ENCODE measurements at regions not wholly inside any gene's neighbourhood (a gene's known extent, or its start where the extent isn't known, plus 50 kb on each side); places are given as distances from the start of the nearest gene placed in this dataset.

DNA sequence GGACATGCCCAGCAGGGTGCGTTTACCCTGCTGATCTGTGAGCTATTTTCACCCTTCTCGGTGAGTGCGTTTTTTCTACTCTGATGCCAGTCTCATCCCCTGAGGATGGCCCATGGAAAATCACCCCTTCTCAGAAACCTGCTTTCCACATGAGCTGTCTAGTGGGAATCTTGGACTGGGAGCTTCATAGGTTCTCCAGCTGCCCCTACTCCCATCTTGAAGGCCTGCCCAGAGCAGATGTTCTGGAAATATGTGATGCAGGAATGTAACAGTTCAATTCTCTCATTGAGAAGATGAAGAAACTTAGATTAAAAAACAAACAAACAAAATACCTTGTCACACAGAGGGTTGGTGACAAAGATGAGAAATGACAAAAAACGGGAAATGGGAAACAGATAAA, 146.9 kb upstream of the RAB11FIP2 start:
- DNase-seq (ENCODE audit: extremely low read depth, low read depth, low spot score), result no peak

DNA sequence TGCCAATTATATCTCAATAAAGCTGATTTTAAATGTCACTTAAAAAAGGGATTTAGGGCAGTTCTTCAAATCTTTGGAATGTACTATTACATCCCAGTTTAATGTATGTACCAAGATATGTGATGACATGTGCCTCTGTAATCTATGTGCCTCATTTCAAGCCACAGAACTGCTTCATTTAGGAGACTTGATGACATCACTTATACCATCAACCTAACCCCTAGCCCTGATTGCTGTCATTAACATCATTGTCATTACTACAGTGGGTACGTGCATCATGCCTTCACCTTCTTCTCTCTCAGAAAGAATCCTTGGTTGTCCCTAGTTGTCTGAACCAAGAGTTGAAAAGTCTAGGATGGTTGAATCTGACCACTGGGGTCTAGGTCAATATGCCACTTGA, 134.3 kb upstream of the RAB11FIP2 start:
- no peak for DNase-seq (ENCODE audit: extremely low read depth, low read depth, low spot score)

DNA sequence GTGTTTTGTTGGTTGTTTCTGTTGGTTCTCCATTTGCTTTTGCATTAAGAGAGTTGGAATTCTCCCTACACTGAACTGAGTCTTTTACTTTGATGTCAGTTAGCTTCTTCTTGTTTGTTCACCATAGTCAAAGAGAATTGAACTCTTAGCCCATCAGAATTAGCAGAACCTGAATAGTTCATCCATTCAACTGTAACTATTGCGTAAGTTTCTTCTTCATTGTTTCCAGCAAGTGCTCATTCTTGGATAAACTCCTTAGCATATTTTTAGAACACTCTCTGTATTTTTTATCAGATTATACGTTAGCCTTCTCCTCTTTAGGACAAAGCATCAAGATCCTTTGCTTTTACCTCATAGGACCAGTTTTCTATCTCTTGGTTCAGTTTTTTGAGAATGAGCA, 128.4 kb upstream of the RAB11FIP2 start:
- no peak for DNase-seq (ENCODE audit: extremely low read depth, low read depth, low spot score)

DNA sequence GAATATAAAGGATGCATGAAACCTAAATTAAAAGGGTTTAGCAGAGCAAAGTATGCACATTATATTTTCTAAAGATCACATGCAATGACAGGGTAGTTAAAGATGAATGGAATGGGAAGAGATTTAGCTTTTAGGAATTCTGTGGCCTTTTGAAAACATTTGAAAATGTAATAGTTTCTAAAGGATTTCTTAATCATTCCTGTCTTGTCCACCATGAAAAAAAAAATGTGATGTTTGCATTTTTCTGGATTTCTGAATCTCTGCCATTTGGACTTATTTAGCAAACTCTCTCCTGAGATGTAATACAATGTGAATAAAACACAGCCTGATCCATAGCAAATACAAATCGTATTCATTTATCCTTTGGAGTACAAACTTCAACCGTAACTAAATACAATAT, 126.6 kb upstream of the RAB11FIP2 start:
- no peak for DNase-seq (ENCODE audit: extremely low read depth, low read depth, low spot score)

DNA sequence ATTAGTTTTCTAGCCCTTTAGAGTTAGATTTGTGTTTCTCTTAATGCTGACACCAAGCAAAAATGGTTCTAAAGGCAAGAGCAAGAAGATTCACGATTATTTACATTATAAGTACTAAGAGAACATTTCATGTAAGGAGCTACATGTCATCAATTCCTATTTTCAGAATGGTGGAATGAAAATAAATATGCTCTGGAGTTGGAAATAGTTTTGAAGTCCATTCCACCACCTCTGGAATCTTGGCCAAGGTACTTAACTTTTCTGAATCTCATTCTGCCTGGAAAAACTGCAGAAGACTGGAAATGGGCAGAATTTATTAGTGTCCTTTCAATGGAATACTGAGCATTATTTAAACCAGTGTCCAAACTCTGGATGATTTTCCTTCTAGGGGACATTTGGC, 125.1 kb upstream of the RAB11FIP2 start:
- no peak for DNase-seq (ENCODE audit: extremely low read depth, low read depth, low spot score)

DNA sequence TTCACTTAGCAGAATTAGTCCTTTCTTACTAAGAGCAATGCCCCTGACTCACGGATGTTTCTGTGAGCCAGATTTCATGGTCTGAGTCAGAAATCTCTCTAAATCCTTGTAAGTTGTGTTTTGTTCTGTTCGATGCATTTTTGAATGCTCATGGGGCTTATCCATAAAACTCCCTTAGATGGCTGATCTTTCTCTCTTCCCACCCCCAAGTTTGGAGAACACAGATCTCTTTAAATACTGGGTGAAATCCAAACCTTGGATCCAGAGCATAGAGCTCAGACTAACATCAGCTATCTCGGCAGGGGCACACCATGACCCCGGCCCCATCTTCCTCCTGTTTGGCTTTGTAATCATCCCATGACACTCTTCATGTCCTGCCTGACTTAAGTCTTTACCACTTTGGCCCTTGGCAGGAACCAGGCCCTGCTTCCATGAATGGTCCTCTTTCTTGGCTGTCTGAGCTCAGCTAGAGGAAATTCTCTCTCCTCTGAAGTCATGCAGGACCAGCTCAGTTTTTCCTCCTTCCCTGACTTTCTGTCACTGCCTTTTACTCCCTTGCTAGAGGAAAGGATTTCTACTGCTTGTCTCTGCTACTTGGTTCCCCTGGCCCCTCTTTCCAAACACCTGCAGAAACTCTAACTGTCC, 120.4 kb upstream of the RAB11FIP2 start:
- no peak for DNase-seq (ENCODE audit: extremely low read depth, low read depth, low spot score)

DNA sequence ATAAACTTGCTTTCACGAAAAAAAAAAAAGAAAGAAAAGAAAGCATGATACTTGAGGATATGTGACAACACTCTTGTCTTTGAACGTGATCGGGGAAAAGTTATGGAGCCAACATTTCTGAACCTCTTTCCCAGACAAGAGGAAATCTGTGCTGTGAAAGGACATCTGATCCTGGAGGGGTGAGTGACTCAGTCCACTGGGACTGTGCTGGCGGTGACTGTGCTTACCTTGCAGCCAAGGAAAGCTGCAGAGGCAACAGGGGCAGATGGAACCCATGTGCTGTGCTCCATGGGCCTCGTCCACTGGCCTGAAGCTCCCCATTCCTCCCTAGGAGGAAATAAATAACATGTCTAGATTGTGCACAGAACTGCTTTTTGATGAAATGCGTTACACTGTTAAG, 116.5 kb upstream of the RAB11FIP2 start:
- no peak for DNase-seq (ENCODE audit: extremely low read depth, low read depth, low spot score)

DNA sequence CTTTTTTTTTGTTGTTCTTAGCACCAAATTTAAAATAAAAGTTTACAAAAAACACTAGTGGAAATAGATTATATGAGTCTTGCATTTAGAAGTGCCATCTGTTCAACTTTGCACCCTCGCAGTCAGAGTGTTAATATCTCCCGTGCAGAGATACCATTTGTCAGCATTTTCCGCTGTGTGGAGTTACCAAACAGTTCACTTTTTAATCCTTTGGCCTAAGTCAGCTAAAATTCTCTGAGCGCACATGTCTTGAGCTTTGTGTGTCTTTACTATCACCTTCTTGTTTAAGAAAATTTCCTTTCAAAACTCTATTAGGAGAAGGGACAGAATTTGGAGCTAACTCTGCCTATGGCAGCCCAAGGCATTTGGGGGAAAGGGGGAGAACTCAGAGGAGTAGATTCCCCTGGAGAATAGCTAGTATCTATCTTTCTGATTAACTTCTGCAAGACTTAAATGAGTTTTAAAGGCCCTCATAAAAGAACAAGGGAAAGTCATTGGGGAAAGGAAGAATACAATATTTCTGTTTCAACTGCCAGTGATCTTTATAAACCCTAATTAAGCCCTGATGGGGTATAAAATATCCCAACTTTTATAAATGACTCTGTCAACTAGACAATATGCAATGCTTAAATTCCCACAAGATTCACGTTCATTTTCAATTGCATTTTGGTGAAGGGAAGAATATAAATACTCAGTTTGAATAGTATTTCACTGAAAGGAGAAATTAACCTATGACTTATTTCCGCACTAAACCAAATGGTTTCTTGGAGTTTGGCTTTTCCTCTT, 114.9 kb upstream of the RAB11FIP2 start:
- DNase-seq (ENCODE audit: extremely low read depth, low read depth, low spot score), result no peak

DNA sequence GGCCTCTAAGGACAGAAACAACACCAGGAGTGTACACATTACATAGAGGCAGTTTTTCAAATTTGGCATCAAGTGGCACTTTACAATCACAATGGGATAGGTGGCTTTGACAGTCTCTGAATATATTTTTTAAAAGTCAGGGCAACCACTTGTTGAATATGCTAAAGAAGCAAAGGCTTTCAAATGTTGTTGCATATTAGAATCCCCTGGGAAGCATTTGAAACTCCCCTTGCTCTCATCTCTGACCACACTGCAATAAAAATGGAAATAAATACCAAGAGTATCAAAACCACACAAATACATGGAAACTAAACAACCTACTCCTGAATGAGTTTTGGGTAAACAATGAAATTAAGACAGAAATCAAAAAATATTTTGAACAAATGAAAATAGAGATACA, 106.5 kb upstream of the RAB11FIP2 start:
- no peak for DNase-seq (ENCODE audit: extremely low read depth, low read depth, low spot score)

DNA sequence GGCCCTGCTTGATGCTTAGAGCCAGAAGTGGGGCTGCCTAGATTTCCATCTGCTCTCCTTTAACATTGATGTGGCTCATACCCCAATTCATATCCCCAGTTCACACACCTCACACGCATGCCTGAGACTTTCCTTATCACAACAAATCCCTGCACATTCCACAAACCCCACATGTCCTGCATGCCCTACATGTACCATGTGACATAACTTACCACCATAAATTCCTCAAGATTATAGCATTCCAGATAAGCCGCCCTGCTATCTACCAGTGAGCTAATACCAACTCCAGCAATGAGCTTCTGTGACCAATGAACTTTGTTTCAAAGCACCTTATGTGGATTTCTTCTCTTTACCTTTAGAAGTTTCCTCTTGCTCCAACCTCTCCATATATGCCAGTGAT, 104.7 kb upstream of the RAB11FIP2 start:
- no peak for DNase-seq (ENCODE audit: extremely low read depth, low read depth, low spot score)

DNA sequence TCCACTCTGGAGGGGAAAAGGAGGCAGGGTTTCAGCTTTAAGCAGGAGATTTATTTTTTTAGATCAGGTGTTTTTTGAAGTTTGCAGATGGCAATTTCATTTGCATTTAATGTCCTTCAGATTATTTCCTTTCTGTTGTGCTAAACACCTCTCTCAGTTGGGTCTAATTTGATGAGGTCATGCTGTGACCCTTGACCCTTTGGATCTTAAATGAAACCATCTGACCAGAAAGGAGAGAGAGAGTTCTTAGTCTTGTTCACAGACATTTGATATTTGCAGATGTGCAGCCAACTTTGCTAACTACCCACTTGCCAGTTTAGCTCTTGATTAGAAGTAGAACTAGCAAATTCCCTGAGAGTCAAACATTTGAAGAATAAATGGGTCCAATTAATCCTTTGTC, 101.5 kb upstream of the RAB11FIP2 start:
- DNase-seq (ENCODE audit: extremely low read depth, low read depth, low spot score), result no peak

DNA sequence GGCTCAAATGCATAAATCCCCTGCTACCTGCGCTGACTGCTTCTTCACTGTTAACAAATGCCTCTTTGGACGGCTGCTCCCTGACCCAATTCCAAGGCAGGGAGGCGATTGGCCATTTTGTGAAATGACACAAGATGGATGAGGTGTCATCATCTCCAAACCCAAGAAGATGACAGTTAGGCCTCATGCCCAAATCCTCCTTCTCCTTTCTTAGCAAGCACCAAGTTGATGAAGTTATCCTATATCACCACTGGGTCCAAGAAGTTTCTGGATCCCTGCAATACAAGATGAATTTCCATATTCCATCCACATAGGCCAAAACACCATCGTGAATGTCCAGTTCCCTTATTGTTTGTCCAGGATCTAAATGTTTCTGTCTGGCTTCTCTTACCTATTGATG, 98.5 kb upstream of the RAB11FIP2 start:
- DNase-seq (ENCODE audit: extremely low read depth, low read depth, low spot score), result no peak

DNA sequence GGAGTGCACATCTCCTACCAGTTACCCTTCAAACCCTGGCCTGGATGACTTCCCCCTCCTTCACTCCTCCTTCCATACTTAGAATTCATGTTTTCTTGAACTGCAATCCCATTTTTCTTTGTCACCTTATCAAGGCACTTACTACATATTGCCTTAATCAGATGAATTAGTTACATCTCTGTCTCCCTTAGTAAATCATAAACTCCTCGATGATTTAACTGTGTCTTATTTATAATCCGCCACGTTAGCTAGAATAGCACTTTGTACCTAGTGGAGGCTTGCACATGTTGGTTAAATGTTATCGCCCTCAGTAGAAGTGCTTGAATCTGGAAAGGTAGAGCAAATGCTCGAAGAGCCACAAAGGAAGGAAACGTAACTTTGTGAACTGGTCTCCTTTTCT, 94.7 kb upstream of the RAB11FIP2 start:
- DNase-seq (ENCODE audit: extremely low read depth, low read depth, low spot score), result no peak

DNA sequence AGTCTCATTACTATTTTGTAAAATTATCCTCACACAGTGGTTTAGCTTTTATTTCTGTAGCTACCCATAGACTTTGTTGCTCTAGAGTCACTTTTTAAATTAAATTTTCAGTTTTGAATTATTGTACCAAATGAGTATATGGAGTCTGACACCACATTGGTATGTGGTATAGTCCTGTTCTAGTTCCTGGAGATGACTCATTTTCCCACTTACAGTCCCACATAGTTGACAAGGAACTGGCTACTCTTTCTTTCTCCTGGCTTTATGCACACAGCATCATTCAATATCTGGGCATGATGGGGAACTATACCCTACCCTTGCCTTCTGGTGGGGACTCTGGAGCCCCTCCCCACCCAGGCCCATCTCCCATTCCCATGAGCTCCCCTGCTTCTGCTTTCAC, 92.6 kb upstream of the RAB11FIP2 start:
- DNase-seq (ENCODE audit: extremely low read depth, low read depth, low spot score), result no peak

DNA sequence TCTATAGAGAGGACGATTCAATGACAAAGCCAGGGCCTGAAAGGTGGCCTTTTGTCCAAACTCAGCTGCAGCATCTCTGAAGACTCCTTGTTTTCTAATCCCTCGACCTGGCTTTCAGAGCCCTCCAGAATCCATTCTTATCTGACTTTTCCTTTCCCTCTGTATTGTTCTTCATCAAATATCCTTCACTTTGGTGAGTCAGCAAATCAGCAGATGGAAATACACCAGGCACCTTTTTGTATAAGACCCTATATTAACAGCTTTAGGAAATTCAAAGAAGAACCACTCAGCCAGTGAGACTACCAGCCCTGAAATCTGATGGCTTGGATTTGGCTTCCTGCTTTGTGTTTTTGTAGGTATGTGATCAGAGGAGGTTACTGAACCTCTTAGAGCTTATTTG, 81.9 kb upstream of the RAB11FIP2 start:
- no peak for DNase-seq (ENCODE audit: extremely low read depth, low read depth, low spot score)

DNA sequence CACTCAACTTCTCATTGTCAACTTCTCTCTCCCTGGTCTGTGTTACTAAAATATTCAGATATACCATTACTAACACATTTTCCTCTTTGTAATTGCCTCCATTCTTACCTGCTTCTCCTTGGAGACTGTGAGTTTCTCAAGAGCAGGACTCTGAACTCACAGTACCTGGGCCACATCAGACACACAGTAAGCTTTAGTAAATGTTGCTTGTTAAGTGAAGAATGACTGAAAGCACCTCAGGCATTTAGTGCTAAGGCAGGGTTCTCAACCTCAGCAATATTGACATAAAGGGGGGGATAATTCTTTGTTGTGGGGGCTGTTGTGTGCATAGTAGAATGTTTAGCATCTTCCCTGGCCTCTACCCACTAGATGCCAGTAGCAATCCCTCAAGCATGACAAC, 72.0 kb upstream of the RAB11FIP2 start:
- no peak for DNase-seq (ENCODE audit: extremely low read depth, low read depth, low spot score)

DNA sequence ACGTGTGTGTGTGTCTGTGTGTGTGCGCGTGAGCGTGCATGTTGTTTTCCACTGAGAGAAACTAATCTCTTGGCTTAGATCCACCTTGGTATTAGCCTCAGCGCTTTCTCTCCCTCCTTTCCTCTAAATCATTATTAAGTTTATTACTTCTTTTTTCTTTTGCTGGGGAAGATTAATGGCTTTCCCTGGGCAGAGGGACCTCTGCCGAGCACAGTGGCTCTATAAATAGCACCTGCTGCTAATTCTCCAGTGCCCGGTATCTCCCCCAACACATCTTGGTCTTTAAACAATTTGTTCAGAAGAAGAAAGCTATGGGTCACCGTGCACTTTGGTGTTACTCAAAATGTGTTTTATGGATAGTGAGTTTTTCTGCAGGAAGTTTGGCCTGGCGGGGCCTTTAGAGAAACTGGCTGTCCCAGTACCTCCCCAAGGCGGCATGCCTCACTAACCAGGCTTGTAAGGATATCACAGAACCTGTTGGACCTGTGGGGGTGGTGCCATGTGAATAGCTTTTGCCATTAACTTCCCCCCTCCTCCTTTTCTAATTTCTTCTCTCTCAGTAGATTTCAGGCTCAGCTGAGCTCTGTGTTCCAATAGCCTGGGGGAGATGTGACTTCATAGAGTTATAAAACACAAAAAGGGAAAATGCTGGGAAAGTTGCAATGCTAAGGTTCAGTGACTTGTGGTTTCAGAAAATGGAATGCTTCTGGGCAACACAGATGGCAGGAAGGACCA, 70.1 kb upstream of the RAB11FIP2 start:
- no peak for DNase-seq (ENCODE audit: extremely low read depth, low read depth, low spot score)

DNA sequence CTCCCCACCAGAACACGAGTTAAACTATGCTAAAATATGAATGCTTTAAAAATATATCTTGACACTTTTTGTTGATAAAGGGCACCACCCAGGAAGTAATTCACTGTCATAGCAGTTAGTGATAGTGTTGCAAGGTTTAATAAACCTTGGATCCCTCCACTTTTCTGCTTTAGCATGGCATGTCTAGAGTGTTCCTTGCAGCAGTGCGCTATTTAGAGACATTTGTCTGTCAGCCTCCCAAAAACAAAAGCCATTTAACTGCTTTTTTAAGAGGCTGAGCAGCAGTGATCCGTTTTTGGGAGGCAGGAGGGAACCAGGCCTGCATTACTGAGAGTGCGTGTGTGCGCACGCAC, 69.6 kb upstream of the RAB11FIP2 start:
- DNase-seq (ENCODE audit: extremely low read depth, low read depth, low spot score), result no peak

DNA sequence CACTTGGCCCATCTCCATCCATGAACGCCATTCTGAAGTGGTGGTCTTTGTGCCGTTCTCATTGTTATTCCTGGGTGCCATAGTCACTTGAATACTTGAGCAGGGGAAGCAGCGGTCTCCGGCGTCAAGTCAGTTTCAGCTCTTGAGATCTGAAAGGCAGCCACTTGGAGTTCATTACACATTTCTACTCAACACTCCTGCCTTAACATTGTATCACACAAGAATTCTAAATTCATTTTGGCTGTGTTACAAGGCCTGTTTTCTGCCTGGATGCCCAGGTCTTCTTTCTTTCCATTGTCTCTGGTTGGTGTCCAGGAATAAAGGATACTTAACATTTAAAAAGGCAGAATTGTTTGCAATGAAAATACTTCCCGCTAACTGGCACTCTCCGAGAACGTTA, 69.0 kb upstream of the RAB11FIP2 start:
- no peak for DNase-seq (ENCODE audit: extremely low read depth, low read depth, low spot score)

DNA sequence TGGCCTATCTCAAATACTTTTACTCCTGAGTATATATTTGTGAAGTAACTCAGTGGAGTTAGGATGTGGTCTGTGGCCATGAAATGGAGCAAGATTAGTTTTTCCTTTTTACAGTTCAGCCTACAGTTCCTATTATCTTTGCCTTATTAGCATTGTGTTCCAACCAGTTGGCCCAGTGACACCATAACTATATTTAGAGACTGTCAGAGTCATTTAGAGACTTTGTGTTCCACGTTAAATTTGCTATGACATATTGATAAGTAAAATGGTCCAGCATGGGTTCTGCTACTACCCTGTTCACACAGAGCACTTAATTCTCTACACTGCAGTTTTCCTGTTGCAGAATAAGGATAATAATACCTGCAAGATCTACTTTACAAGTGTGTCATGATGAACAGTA, 68.3 kb upstream of the RAB11FIP2 start:
- DNase-seq (ENCODE audit: extremely low read depth, low read depth, low spot score), result no peak

DNA sequence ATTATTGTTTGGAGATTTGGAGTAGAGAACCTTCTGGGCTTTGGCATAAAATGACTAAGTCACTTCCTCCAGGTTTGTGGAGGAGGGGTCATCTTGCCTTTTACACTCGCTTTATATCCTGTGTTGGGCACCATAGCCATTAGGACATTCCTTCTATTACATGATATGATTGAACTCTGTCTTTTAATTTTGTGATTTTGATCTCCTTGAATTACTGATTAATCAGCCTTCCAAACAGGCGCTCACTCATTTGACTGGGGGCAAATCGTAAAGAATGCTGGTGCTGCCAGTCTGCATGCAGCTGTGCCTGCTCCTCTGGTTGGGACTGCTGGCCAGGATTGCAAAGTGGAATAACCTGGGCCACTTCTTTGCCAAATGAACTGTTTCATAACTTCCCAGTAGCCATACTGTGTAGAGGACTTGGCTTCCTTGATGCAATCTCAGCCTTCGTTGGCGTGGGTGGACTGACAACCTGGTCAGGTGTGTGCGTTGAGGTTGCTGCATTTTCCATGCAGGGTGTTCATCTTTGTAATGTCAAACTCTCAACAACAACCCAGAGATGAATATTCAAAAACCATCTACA, 65.9 kb upstream of the RAB11FIP2 start:
- DNase-seq (ENCODE audit: extremely low read depth, low read depth, low spot score), result no peak

DNA sequence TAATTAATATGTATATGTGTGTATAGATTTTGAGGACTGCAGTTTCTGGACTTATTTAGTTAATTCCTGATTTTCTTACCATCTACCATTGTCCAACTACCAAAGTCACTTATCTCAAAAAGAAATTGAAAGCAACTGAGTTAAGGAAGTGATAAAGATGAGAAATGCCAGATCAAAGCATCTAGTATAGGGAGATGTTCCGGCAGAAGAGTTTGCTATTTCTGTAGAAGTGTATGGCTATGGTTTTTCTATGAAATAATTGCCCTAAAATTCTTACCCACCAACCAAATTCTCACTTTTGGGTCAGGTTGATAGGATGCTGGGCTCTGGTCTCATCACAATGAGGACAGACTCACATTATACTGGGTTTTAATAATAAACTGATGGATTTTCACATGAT, 64.0 kb upstream of the RAB11FIP2 start:
- DNase-seq (ENCODE audit: extremely low read depth, low read depth, low spot score), result no peak

Data from glomerular endothelial cell (primary cell).